NCI-H1930 (cell line): ENCODE measurements at regions not wholly inside any gene's neighbourhood (a gene's known extent, or its start where the extent isn't known, plus 50 kb on each side); places are given as distances from the start of the nearest gene placed in this dataset.

Experiments
- DNase-seq, 2 experiments: peaks; one replicate each; lab custom pipeline; 2025; lab: John Stamatoyannopoulos, UW

GRCh38 chr2:138846216-138846821 lies 66.1 kb upstream of the NXPH2 start:
- DNase-seq = peak in 1 of 2 experiments; percentile 14

GRCh38 chr2:138842341-138842740 lies 62.2 kb upstream of the NXPH2 start:
- no peak for DNase-seq

GRCh38 chr2:138841459-138841858 lies 61.3 kb upstream of the NXPH2 start:
- DNase-seq = no peak

- no peak for DNase-seq
Observed at GRCh38 chr2:138838851-138839620, 58.8 kb upstream of the NXPH2 start.

- DNase-seq = no peak
Observed at GRCh38 chr2:138831691-138832090, 51.5 kb upstream of the NXPH2 start.

GRCh38 chr2:138831154-138831553 lies 51.0 kb upstream of the NXPH2 start:
- no peak for DNase-seq

- DNase-seq = no peak
Observed at GRCh38 chr2:138830547-138830946, 50.4 kb upstream of the NXPH2 start.
